PC-9 (cell line): ENCODE measurements at regions not wholly inside any gene's neighbourhood (a gene's known extent, or its start where the extent isn't known, plus 50 kb on each side); places are given as distances from the start of the nearest gene placed in this dataset.

Experiments
- CTCF ChIP-seq: fragments of 200-600 bp; sonication (generic); conservative IDR thresholded peaks from 2 replicates; pipeline ENCODE4 v1.6.1; 2017; ENCODE audit warnings: mixed run types, antibody characterized with exemption, mild to moderate bottlenecking, moderate library complexity
- EZH2 ChIP-seq: fragments of 200-600 bp; sonication (generic); IDR thresholded peaks from 2 replicates; pipeline ENCODE4 v1.8.0; 2017; ENCODE audit warnings: antibody characterized with exemption, low read depth

- no peak for TF ChIP-seq EZH2
- no peak for TF ChIP-seq CTCF
These were observed 74.5 kb upstream of the SP4 start for GRCh38 chr7:21353388-21353780.
